ENCODE measurements at regions not wholly inside any gene's neighbourhood (a gene's known extent, or its start where the extent isn't known, plus 50 kb on each side); places are given as distances from the start of the nearest gene placed in this dataset.

- Histone ChIP-seq H3K4me3 (ENCODE audit: low read depth in 1 of 2, low read length in 2 of 2) (no peak overlapping the region), H3K27me3 (ENCODE audit: low read depth, low read length) (no peaks in the 10 kb centered on the region), H3K9me3 (ENCODE audit: control insufficient read depth in 1 of 2, low read length in 2 of 2) (no peaks in the 10 kb centered on the region), H3K36me3 (ENCODE audit: control insufficient read depth in 1 of 2, insufficient read depth in 2 of 2, low read length in 2 of 2) (no peaks in the 10 kb centered on the region), H3K4me1 (ENCODE audit: control insufficient read depth in 1 of 2, insufficient read depth in 2 of 2, low read length in 2 of 2) (no peaks in the 10 kb centered on the region), H3K27ac (ENCODE audit: low read length) (no peak overlapping the region)
These were observed 153.3 kb upstream of the MKLN1 start for GRCh38 chr7:131174391-131174790.

- no peaks in the 10 kb centered on the region for H3K9me3 ChIP-seq (ENCODE audit: control insufficient read depth in 1 of 2, low read length in 2 of 2)
- no peaks in the 10 kb centered on the region for H3K4me1 ChIP-seq (ENCODE audit: control insufficient read depth in 1 of 2, insufficient read depth in 2 of 2, low read length in 2 of 2)
- H3K27ac ChIP-seq (ENCODE audit: low read length) = no peak overlapping the region
- H3K4me3 ChIP-seq (ENCODE audit: low read depth in 1 of 2, low read length in 2 of 2) = no peak overlapping the region
- H3K36me3 ChIP-seq (ENCODE audit: control insufficient read depth in 1 of 2, insufficient read depth in 2 of 2, low read length in 2 of 2) = no peaks in the 10 kb centered on the region
- no peaks in the 10 kb centered on the region for H3K27me3 ChIP-seq (ENCODE audit: low read depth, low read length)
These were observed 152.8 kb upstream of the MKLN1 start for GRCh38 chr7:131174855-131175254.

- Histone ChIP-seq H3K4me1 (ENCODE audit: control insufficient read depth in 1 of 2, insufficient read depth in 2 of 2, low read length in 2 of 2) (no peaks in the 10 kb centered on the region), H3K27ac (ENCODE audit: low read length) (no peak overlapping the region)
These were observed 145.1 kb upstream of the MKLN1 start for GRCh38 chr7:131182446-131183058.

GRCh38 chr7:131183072-131183471 lies 144.6 kb upstream of the MKLN1 start:
- Histone ChIP-seq H3K36me3 (ENCODE audit: control insufficient read depth in 1 of 2, insufficient read depth in 2 of 2, low read length in 2 of 2) (no peaks in the 10 kb centered on the region), H3K27me3 (ENCODE audit: low read depth, low read length) (no peaks in the 10 kb centered on the region), H3K4me1 (ENCODE audit: control insufficient read depth in 1 of 2, insufficient read depth in 2 of 2, low read length in 2 of 2) (no peaks in the 10 kb centered on the region), H3K4me3 (ENCODE audit: low read depth in 1 of 2, low read length in 2 of 2) (no peak overlapping the region), H3K27ac (ENCODE audit: low read length) (no peak overlapping the region), H3K9me3 (ENCODE audit: control insufficient read depth in 1 of 2, low read length in 2 of 2) (no peaks in the 10 kb centered on the region)

More at GRCh38 chr7:131182446-131183058, 145.1 kb upstream of the MKLN1 start:
- Histone ChIP-seq H3K9me3 (ENCODE audit: control insufficient read depth in 1 of 2, low read length in 2 of 2) (no peaks in the 10 kb centered on the region), H3K4me3 (ENCODE audit: low read depth in 1 of 2, low read length in 2 of 2) (no peak overlapping the region), H3K27me3 (ENCODE audit: low read depth, low read length) (no peaks in the 10 kb centered on the region), H3K36me3 (ENCODE audit: control insufficient read depth in 1 of 2, insufficient read depth in 2 of 2, low read length in 2 of 2) (no peaks in the 10 kb centered on the region)

GRCh38 chr7:131183611-131184119 lies 144.0 kb upstream of the MKLN1 start:
- Histone ChIP-seq H3K4me3 (ENCODE audit: low read depth in 1 of 2, low read length in 2 of 2) (no peak overlapping the region), H3K4me1 (ENCODE audit: control insufficient read depth in 1 of 2, insufficient read depth in 2 of 2, low read length in 2 of 2) (no peaks in the 10 kb centered on the region), H3K27me3 (ENCODE audit: low read depth, low read length) (no peaks in the 10 kb centered on the region), H3K9me3 (ENCODE audit: control insufficient read depth in 1 of 2, low read length in 2 of 2) (no peaks in the 10 kb centered on the region), H3K27ac (ENCODE audit: low read length) (no peak overlapping the region), H3K36me3 (ENCODE audit: control insufficient read depth in 1 of 2, insufficient read depth in 2 of 2, low read length in 2 of 2) (no peaks in the 10 kb centered on the region)

GRCh38 chr7:131186816-131187215 lies 140.9 kb upstream of the MKLN1 start:
- no peak overlapping the region for H3K27ac ChIP-seq (ENCODE audit: low read length)
- no peak overlapping the region for H3K4me3 ChIP-seq (ENCODE audit: low read depth in 1 of 2, low read length in 2 of 2)
- H3K27me3 ChIP-seq (ENCODE audit: low read depth, low read length) = no peaks in the 10 kb centered on the region
- H3K36me3 ChIP-seq (ENCODE audit: control insufficient read depth in 1 of 2, insufficient read depth in 2 of 2, low read length in 2 of 2) = no peaks in the 10 kb centered on the region
- H3K9me3 ChIP-seq (ENCODE audit: control insufficient read depth in 1 of 2, low read length in 2 of 2) = no peaks in the 10 kb centered on the region
- H3K4me1 ChIP-seq (ENCODE audit: control insufficient read depth in 1 of 2, insufficient read depth in 2 of 2, low read length in 2 of 2) = no peaks in the 10 kb centered on the region

GRCh38 chr7:131188367-131189339 lies 139.0 kb upstream of the MKLN1 start:
- Histone ChIP-seq H3K27ac (ENCODE audit: low read length) (peak overlapping the region; percentile 22), H3K27me3 (ENCODE audit: low read depth, low read length) (no peaks in the 10 kb centered on the region), H3K4me1 (ENCODE audit: control insufficient read depth in 1 of 2, insufficient read depth in 2 of 2, low read length in 2 of 2) (no peaks in the 10 kb centered on the region), H3K9me3 (ENCODE audit: control insufficient read depth in 1 of 2, low read length in 2 of 2) (no peaks in the 10 kb centered on the region), H3K36me3 (ENCODE audit: control insufficient read depth in 1 of 2, insufficient read depth in 2 of 2, low read length in 2 of 2) (no peaks in the 10 kb centered on the region), H3K4me3 (ENCODE audit: low read depth in 1 of 2, low read length in 2 of 2) (no peak overlapping the region)

GRCh38 chr7:131189488-131189887 lies 138.2 kb upstream of the MKLN1 start:
- no peaks in the 10 kb centered on the region for H3K27me3 ChIP-seq (ENCODE audit: low read depth, low read length)
- H3K9me3 ChIP-seq (ENCODE audit: control insufficient read depth in 1 of 2, low read length in 2 of 2) = no peaks in the 10 kb centered on the region
- H3K36me3 ChIP-seq (ENCODE audit: control insufficient read depth in 1 of 2, insufficient read depth in 2 of 2, low read length in 2 of 2) = no peaks in the 10 kb centered on the region
- no peaks in the 10 kb centered on the region for H3K4me1 ChIP-seq (ENCODE audit: control insufficient read depth in 1 of 2, insufficient read depth in 2 of 2, low read length in 2 of 2)
- no peak overlapping the region for H3K27ac ChIP-seq (ENCODE audit: low read length)
- H3K4me3 ChIP-seq (ENCODE audit: low read depth in 1 of 2, low read length in 2 of 2) = no peak overlapping the region

GRCh38 chr7:131190146-131190545 lies 137.5 kb upstream of the MKLN1 start:
- Histone ChIP-seq H3K27me3 (ENCODE audit: low read depth, low read length) (no peaks in the 10 kb centered on the region), H3K36me3 (ENCODE audit: control insufficient read depth in 1 of 2, insufficient read depth in 2 of 2, low read length in 2 of 2) (no peaks in the 10 kb centered on the region), H3K27ac (ENCODE audit: low read length) (no peak overlapping the region), H3K4me3 (ENCODE audit: low read depth in 1 of 2, low read length in 2 of 2) (no peak overlapping the region), H3K4me1 (ENCODE audit: control insufficient read depth in 1 of 2, insufficient read depth in 2 of 2, low read length in 2 of 2) (no peaks in the 10 kb centered on the region), H3K9me3 (ENCODE audit: control insufficient read depth in 1 of 2, low read length in 2 of 2) (no peaks in the 10 kb centered on the region)

GRCh38 chr7:131190581-131190980 lies 137.1 kb upstream of the MKLN1 start:
- no peak overlapping the region for H3K4me3 ChIP-seq (ENCODE audit: low read depth in 1 of 2, low read length in 2 of 2)
- no peak overlapping the region for H3K27ac ChIP-seq (ENCODE audit: low read length)
- H3K9me3 ChIP-seq (ENCODE audit: control insufficient read depth in 1 of 2, low read length in 2 of 2) = no peaks in the 10 kb centered on the region
- H3K4me1 ChIP-seq (ENCODE audit: control insufficient read depth in 1 of 2, insufficient read depth in 2 of 2, low read length in 2 of 2) = no peaks in the 10 kb centered on the region
- no peaks in the 10 kb centered on the region for H3K36me3 ChIP-seq (ENCODE audit: control insufficient read depth in 1 of 2, insufficient read depth in 2 of 2, low read length in 2 of 2)
- H3K27me3 ChIP-seq (ENCODE audit: low read depth, low read length) = no peaks in the 10 kb centered on the region

GRCh38 chr7:131194070-131194865 lies 133.4 kb upstream of the MKLN1 start:
- no peaks in the 10 kb centered on the region for H3K27me3 ChIP-seq (ENCODE audit: low read depth, low read length)
- H3K4me1 ChIP-seq (ENCODE audit: control insufficient read depth in 1 of 2, insufficient read depth in 2 of 2, low read length in 2 of 2) = no peaks in the 10 kb centered on the region
- no peak overlapping the region for H3K4me3 ChIP-seq (ENCODE audit: low read depth in 1 of 2, low read length in 2 of 2)
- H3K36me3 ChIP-seq (ENCODE audit: control insufficient read depth in 1 of 2, insufficient read depth in 2 of 2, low read length in 2 of 2) = no peaks in the 10 kb centered on the region
- H3K9me3 ChIP-seq (ENCODE audit: control insufficient read depth in 1 of 2, low read length in 2 of 2) = no peaks in the 10 kb centered on the region
- H3K27ac ChIP-seq (ENCODE audit: low read length) = no peak overlapping the region
